K562 (cell line): ENCODE measurements at regions not wholly inside any gene's neighbourhood (a gene's known extent, or its start where the extent isn't known, plus 50 kb on each side); places are given as distances from the start of the nearest gene placed in this dataset.

ENCODE experiments used
- ATAC-seq: fragments of 200-7000 bp; cut with Tn5 transposase; 3 replicates; pipeline ENCODE4 v1.9.1; 2020; ENCODE audit warnings: moderate library complexity
- BruUV-seq: library from RNA; stranded (reverse); fragments of 400-500 nt; replicated peaks from 2 replicates; lab custom pipeline; 2021; lab: Mats Ljungman, UMichigan
- CTCF ChIA-PET: fragments of 300-600 bp; formaldehyde crosslinking; extraction: SDS; loops from one replicate; lab custom pipeline; 2021; ENCODE audit warnings: low intra/inter-chr PET ratio; lab: Yijun Ruan, JAX
- POLR2A ChIA-PET: fragments of 300-600, 350-650 bp; sonication (Branson Sonifier 250); formaldehyde crosslinking; extraction: SDS; loops from one replicate; lab custom pipeline; 2021; ENCODE audit warnings: antibody characterized with exemption, inconsistent platforms; lab: Yijun Ruan, JAX
- DNase-seq, 4 experiments: peaks; one replicate each; pipeline versions ENCODE4 v3.0.0 to v3.0.0-alpha.2; 2011 to 2018; ENCODE audit warnings: low spot score in 3 of 4, mixed read lengths in 3 of 4; ENCODE audit errors: extremely low read depth in 1 of 4
- FAIRE-seq: peaks from 2 replicates; lab custom pipeline; 2011; peaks lifted over from hg19 to GRCh38; lab: Jason Lieb, UNC
- H2AFZ ChIP-seq: 2 replicates; pipeline ENCODE4 v1.6.0; 2011; ENCODE audit warnings: low read depth, low read length, control low read depth, inconsistent platforms
- H3K27ac ChIP-seq: fragments of 200-600 bp; 3 replicates; pipeline ENCODE4 v1.8.0; 2011; ENCODE audit warnings: low read depth, mild to moderate bottlenecking, control low read depth, inconsistent platforms, low read length, moderate library complexity, mixed read lengths; ENCODE audit errors: extremely low read depth
- H3K27me3 ChIP-seq, 2 experiments: fragments of 300-600 bp in 1 of 2; 2 replicates in 1 of 2; 3 replicates in 1 of 2; pipeline versions ENCODE4 v1.6.0 to v1.8.0; 2011; ENCODE audit warnings: inconsistent platforms in 2 of 2, low read length in 2 of 2, mild to moderate bottlenecking in 1 of 2, mixed read lengths in 1 of 2, moderate library complexity in 1 of 2; ENCODE audit not compliant: control insufficient read depth in 2 of 2, insufficient read depth in 2 of 2
- H3K36me3 ChIP-seq: fragments of 300-600 bp; 3 replicates; pipeline ENCODE4 v1.8.0; 2011; ENCODE audit warnings: mild to moderate bottlenecking, low read length, inconsistent platforms; ENCODE audit not compliant: control insufficient read depth, insufficient read depth
- H3K4me1 ChIP-seq, 2 experiments: fragments of 200-600 bp in 1 of 2; replicated peaks in 1 of 2; 2 replicates in 1 of 2; 3 replicates in 1 of 2; pipeline versions ENCODE4 v1.5.1 to v1.8.0; 2011; ENCODE audit warnings: inconsistent platforms in 2 of 2, low read length in 2 of 2, mild to moderate bottlenecking in 1 of 2, mixed read lengths in 1 of 2, moderate library complexity in 1 of 2; ENCODE audit not compliant: control insufficient read depth in 2 of 2, insufficient read depth in 2 of 2
- H3K4me2 ChIP-seq: 2 replicates; pipeline ENCODE4 v1.6.1; 2011; ENCODE audit warnings: low read length, control low read depth, inconsistent platforms, mixed read lengths; ENCODE audit not compliant: insufficient read depth
- H3K4me3 ChIP-seq: fragments of 200-600 bp; sonication (generic), shearing (Covaris generic); 2 replicates; pipeline ENCODE4 v1.5.1; 2016; ENCODE audit warnings: control low read depth, inconsistent platforms
- H3K79me2 ChIP-seq: fragments of 200-600 bp; 3 replicates; pipeline ENCODE4 v1.8.0; 2011; ENCODE audit warnings: low read length, inconsistent platforms; ENCODE audit not compliant: control insufficient read depth, insufficient read depth
- H3K9ac ChIP-seq, 2 experiments: 2 replicates each; pipeline versions ENCODE4 v1.6.0 to v1.6.1; 2011; ENCODE audit warnings: low read depth in 2 of 2, low read length in 2 of 2, control low read depth in 1 of 2, inconsistent platforms in 1 of 2, mild to moderate bottlenecking in 1 of 2, mixed read lengths in 1 of 2; ENCODE audit not compliant: insufficient read depth in 1 of 2
- H3K9me1 ChIP-seq: one replicate; pipeline ENCODE4 v1.6.0; 2011; ENCODE audit warnings: inconsistent platforms, mild to moderate bottlenecking, low read length, moderate library complexity; ENCODE audit not compliant: control insufficient read depth, insufficient read depth
- H3K9me3 ChIP-seq: replicated peaks from 2 replicates; pipeline ENCODE4 v1.5.1; 2011; ENCODE audit warnings: low read depth, low read length, inconsistent platforms; ENCODE audit not compliant: control insufficient read depth, insufficient read depth
- H4K20me1 ChIP-seq: replicated peaks from 2 replicates; pipeline ENCODE4 v1.6.1; 2011; ENCODE audit warnings: low read length, inconsistent platforms, mixed read lengths; ENCODE audit not compliant: control insufficient read depth, insufficient read depth
- POLR2AphosphoS5 ChIP-seq: IDR thresholded peaks from 2 replicates; pipeline ENCODE4 v1.6.1; 2011; ENCODE audit warnings: mild to moderate bottlenecking, low read depth, low read length, moderate library complexity; ENCODE audit not compliant: control insufficient read depth, insufficient read depth
- WGBS: fragments of 100-300 bp; shearing (Covaris generic); methylation state at CpG from one replicate; pipeline ENCODE4 v1.1.6; 2016; ENCODE audit warnings: low coverage, mixed read lengths; ENCODE audit not compliant: insufficient coverage; ENCODE audit errors: missing lambda C conversion rate; 5-methylcytosine and 5-hydroxymethylcytosine counted together
- in situ Hi-C: fragments of 300-500 bp; cut with MboI; formaldehyde crosslinking; loops from 4 replicates; pipeline ENCODE4 v1.15.0; 2018; ENCODE audit warnings: inconsistent platforms, mixed read lengths
- intact Hi-C: fragments of 100-400 bp; cut with micrococcal nuclease; formaldehyde crosslinking; loops from 2 replicates; pipeline ENCODE4 v1.14.2; 2022
- TF ChIP-seq, protein P1 (sequence below): IDR thresholded peaks from 2 replicates; pipeline ENCODE4 v1.6.1; 2016; ENCODE audit warnings: missing genetic modification characterization, missing compliant biosample characterization

DNA sequence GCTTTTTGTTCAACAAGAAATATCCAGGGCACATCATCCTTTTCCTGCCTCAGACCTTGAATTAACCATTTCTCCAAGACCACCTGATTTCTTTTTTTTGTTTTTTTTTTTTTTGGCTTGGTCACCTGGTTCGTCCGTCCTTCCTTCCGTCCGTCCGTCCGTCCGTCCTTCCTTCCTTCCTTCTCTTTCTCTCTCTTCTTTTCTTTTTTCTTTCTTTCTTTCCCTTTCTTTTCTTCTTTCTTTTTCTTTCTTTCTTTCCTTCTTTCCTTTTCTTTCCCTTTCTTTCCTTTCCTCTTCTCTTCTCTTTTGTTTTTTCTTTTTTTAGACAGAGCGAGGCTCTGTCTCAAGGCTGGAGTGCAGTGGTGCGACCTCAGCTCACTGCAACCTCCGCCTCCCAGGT, 80.7 kb downstream of the TET3 start:
- no peak overlapping the region for H2AFZ ChIP-seq
- DNase-seq (no peak), ATAC-seq (no peak), FAIRE-seq (no peak)
- in situ Hi-C loops, result no loop called here
- H3K27ac ChIP-seq, result no peak overlapping the region
- no peak for TF ChIP-seq POLR2AphosphoS5
- TF ChIP-seq, protein P1, sequence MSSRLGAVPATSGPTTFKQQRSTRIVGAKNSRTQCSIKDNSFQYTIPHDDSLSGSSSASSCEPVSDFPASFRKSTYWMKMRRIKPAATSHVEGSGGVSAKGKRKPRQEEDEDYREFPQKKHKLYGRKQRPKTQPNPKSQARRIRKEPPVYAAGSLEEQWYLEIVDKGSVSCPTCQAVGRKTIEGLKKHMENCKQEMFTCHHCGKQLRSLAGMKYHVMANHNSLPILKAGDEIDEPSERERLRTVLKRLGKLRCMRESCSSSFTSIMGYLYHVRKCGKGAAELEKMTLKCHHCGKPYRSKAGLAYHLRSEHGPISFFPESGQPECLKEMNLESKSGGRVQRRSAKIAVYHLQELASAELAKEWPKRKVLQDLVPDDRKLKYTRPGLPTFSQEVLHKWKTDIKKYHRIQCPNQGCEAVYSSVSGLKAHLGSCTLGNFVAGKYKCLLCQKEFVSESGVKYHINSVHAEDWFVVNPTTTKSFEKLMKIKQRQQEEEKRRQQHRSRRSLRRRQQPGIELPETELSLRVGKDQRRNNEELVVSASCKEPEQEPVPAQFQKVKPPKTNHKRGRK (tag), result peak; percentile 85
- H4K20me1 ChIP-seq, result no peaks in the 10 kb centered on the region
- BruUV-seq, result no TSS peak
- no peaks in the 10 kb centered on the region; a peak in 2 of 5 replicates for H3K4me1 ChIP-seq
- no peak overlapping the region for H3K4me3 ChIP-seq
- H3K4me2 ChIP-seq, result no peak overlapping the region
- no peaks in the 10 kb centered on the region for H3K27me3 ChIP-seq
- 100% methylated on average over 1 of the region's 10 CpGs for WGBS
- H3K9me3 ChIP-seq, result no peaks in the 10 kb centered on the region
- ChIA-PET POLR2A (interaction anchor here (1.0 kb wide), 1 partner anchor 29 kb away, joined by 3 read pairs; no protein-coding TSS in a partner anchor), CTCF (no interaction called here)
- H3K9ac ChIP-seq, result no peak overlapping the region
- intact Hi-C loops, result no loop called here
- peaks cover 15% of the 10 kb centered on the region for H3K79me2 ChIP-seq
- no peaks in the 10 kb centered on the region for H3K9me1 ChIP-seq
- H3K36me3 ChIP-seq, result peaks cover 3% of the 10 kb centered on the region; the same call in 1 of the 3 replicates
